GM12878 (cell line): ENCODE measurements at regions not wholly inside any gene's neighbourhood (a gene's known extent, or its start where the extent isn't known, plus 50 kb on each side); places are given as distances from the start of the nearest gene placed in this dataset.

ENCODE experiments used
- ATF7 ChIP-seq: fragments of 450-650 bp; IDR thresholded peaks from 2 replicates; pipeline ENCODE4 v1.6.1; 2016; ENCODE audit warnings: low read depth, mild to moderate bottlenecking
- BCL11A ChIP-seq: IDR thresholded peaks from 2 replicates; pipeline ENCODE4 v1.6.1; 2011; ENCODE audit warnings: low read depth, low read length
- CEBPB ChIP-seq, 2 experiments: fragments of 150-350 bp in 1 of 2; IDR thresholded peaks; 2 replicates each; pipeline ENCODE4 v1.6.1; 2012 to 2014; ENCODE audit warnings: low read depth in 2 of 2, low read length in 2 of 2, borderline replicate concordance in 1 of 2, inconsistent platforms in 1 of 2
- EZH2 ChIP-seq: IDR thresholded peaks from 2 replicates; pipeline ENCODE4 v1.6.1; 2012; ENCODE audit warnings: low read depth, mild to moderate bottlenecking, control low read depth, inconsistent platforms, low read length, borderline replicate concordance; ENCODE audit not compliant: control insufficient read depth
- KDM1A ChIP-seq: fragments of 200-600 bp; sonication (generic); IDR thresholded peaks from 2 replicates; pipeline ENCODE4 v1.6.1; 2016; ENCODE audit warnings: borderline replicate concordance
- NFIC ChIP-seq: IDR thresholded peaks from 2 replicates; pipeline ENCODE4 v1.6.1; 2012; ENCODE audit warnings: low read depth, mild to moderate bottlenecking, inconsistent platforms, low read length, moderate library complexity
- POLR2A ChIP-seq: IDR thresholded peaks from 2 replicates; pipeline ENCODE4 v1.6.1; 2011; ENCODE audit warnings: low read depth, mild to moderate bottlenecking, low read length
- YY1 ChIP-seq: IDR thresholded peaks from 2 replicates; pipeline ENCODE4 v1.6.1; 2011; ENCODE audit warnings: low read depth, mild to moderate bottlenecking, low read length
- ZNF274 ChIP-seq: IDR thresholded peaks from one replicate; pipeline ENCODE4 v1.8.0; 2011; ENCODE audit not compliant: insufficient read length, insufficient read depth
- ZSCAN29 ChIP-seq: fragments of 450-650 bp; IDR thresholded peaks from 2 replicates; pipeline ENCODE4 v1.6.1; 2017; ENCODE audit warnings: mild to moderate bottlenecking, moderate library complexity
- TF ChIP-seq, protein P1 (sequence below), 3 experiments: IDR thresholded peaks in 2 of 3; conservative IDR thresholded peaks in 1 of 3; 2 replicates each; pipeline ENCODE4 v1.5.1; 2011; ENCODE audit warnings: low read depth in 3 of 3, low read length in 3 of 3, mild to moderate bottlenecking in 3 of 3, control low read depth in 2 of 3, moderate library complexity in 2 of 3, inconsistent platforms in 1 of 3, mixed read lengths in 1 of 3; ENCODE audit not compliant: control insufficient read depth in 2 of 3, insufficient read depth in 1 of 3; ENCODE audit errors: extremely low read depth in 1 of 3
- TF ChIP-seq, protein P2 (sequence below): IDR thresholded peaks from 2 replicates; pipeline ENCODE4 v1.6.1; 2012; ENCODE audit warnings: low read depth, low read length, improper control_type of control experiment

DNA sequence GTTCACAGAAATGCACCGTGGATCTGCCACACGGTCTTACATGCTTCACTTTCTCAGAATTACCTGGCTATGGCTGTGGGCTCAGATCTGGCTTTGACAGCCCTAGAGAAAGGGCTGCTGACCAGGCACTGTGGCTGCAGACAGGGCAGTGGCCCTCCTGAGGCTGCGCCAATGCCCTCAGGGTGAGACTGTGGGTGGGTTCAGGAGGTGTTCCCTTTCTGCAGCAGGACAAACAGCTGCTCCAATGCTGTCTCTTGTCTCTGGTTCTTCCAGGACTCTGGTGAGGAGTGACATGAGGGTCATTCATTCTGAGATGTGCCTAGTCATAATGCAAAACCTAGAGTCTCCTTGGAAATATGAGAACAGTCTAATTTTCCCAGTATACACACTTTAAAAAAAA is 90.5 kb upstream of the SMIM21 start:
- no peak for TF ChIP-seq ZNF274
- TF ChIP-seq POLR2A: no peak
- TF ChIP-seq YY1: no peak
- TF ChIP-seq, protein P1, sequence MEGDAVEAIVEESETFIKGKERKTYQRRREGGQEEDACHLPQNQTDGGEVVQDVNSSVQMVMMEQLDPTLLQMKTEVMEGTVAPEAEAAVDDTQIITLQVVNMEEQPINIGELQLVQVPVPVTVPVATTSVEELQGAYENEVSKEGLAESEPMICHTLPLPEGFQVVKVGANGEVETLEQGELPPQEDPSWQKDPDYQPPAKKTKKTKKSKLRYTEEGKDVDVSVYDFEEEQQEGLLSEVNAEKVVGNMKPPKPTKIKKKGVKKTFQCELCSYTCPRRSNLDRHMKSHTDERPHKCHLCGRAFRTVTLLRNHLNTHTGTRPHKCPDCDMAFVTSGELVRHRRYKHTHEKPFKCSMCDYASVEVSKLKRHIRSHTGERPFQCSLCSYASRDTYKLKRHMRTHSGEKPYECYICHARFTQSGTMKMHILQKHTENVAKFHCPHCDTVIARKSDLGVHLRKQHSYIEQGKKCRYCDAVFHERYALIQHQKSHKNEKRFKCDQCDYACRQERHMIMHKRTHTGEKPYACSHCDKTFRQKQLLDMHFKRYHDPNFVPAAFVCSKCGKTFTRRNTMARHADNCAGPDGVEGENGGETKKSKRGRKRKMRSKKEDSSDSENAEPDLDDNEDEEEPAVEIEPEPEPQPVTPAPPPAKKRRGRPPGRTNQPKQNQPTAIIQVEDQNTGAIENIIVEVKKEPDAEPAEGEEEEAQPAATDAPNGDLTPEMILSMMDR (IDR thresholded peaks at IDR 0.05 in 2 of 3, conservative IDR thresholded peaks at IDR 0.05 in 1 of 3; ENCODE audit: control insufficient read depth in 2 of 3, extremely low read depth in 1 of 3, insufficient read depth in 1 of 3, low read depth in 3 of 3, low read length in 3 of 3): no peak
- TF ChIP-seq ATF7: no peak
- TF ChIP-seq, protein P2, sequence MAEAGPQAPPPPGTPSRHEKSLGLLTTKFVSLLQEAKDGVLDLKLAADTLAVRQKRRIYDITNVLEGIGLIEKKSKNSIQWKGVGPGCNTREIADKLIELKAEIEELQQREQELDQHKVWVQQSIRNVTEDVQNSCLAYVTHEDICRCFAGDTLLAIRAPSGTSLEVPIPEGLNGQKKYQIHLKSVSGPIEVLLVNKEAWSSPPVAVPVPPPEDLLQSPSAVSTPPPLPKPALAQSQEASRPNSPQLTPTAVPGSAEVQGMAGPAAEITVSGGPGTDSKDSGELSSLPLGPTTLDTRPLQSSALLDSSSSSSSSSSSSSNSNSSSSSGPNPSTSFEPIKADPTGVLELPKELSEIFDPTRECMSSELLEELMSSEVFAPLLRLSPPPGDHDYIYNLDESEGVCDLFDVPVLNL: no peak
- no peak for TF ChIP-seq EZH2
- no peak for TF ChIP-seq CEBPB (IDR thresholded peaks at IDR 0.05; ENCODE audit: borderline replicate concordance in 1 of 2, low read depth in 2 of 2, low read length in 2 of 2)
- no peak for TF ChIP-seq NFIC
- TF ChIP-seq ZSCAN29: no peak
- no peak for TF ChIP-seq KDM1A
- TF ChIP-seq BCL11A: no peak
